ENCODE measurements at regions not wholly inside any gene's neighbourhood (a gene's known extent, or its start where the extent isn't known, plus 50 kb on each side); places are given as distances from the start of the nearest gene placed in this dataset.

DNA sequence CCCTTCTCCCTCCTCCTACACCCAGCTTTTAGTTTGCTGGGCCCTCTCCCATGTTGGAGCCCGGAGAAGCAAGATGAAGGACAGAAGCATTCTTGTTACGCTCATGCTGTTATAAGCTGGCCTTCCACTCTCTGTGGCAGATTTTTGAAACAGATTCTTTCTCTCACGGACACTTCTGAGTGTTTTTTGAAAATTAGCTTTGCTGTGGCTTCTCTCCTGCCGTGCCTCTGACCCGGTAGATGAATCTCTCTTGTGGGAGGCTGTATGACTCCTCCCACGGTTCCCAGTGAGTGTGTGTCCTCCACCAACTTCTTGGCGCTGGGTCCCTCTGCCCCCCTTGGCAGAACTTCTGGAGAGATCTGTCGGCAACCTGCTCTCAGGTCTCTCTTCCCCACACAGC lies 269.3 kb upstream of the MYT1L start:
- no peak overlapping the region for H3K4me3 ChIP-seq (ENCODE audit: low read depth, low read length)
- DNase-seq (ENCODE audit: low read depth): no peak
- in situ Hi-C loops (cut with HindIII; ENCODE audit: low sequenced_read_pairs): no loop called here
- TF ChIP-seq, protein P1, sequence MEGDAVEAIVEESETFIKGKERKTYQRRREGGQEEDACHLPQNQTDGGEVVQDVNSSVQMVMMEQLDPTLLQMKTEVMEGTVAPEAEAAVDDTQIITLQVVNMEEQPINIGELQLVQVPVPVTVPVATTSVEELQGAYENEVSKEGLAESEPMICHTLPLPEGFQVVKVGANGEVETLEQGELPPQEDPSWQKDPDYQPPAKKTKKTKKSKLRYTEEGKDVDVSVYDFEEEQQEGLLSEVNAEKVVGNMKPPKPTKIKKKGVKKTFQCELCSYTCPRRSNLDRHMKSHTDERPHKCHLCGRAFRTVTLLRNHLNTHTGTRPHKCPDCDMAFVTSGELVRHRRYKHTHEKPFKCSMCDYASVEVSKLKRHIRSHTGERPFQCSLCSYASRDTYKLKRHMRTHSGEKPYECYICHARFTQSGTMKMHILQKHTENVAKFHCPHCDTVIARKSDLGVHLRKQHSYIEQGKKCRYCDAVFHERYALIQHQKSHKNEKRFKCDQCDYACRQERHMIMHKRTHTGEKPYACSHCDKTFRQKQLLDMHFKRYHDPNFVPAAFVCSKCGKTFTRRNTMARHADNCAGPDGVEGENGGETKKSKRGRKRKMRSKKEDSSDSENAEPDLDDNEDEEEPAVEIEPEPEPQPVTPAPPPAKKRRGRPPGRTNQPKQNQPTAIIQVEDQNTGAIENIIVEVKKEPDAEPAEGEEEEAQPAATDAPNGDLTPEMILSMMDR (IDR thresholded peaks at IDR 0.05; ENCODE audit: low read depth, low read length, missing control alignments): no peak

DNA sequence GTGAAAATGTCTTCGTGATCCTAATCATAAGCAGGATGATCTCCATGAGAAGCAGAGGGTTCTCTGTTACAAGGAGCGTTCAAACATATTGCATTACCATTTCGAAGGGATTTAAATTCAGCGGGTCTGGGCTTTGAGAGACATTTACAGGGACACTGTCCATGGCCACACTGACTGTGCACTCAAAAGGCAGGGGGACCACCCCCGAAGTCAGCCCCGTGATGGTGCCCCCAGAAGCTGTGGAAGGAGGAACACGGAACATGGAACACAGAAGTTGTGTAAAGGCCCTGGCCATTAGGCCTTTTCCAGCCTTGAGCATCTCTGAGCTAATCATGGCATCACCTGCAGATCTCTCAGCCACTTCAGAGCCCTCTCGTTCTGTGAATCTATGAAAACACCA lies 268.4 kb upstream of the MYT1L start:
- H3K4me3 ChIP-seq (ENCODE audit: low read depth, low read length): no peak overlapping the region
- DNase-seq (ENCODE audit: low read depth): no peak
- in situ Hi-C loops (cut with HindIII; ENCODE audit: low sequenced_read_pairs): no loop called here
- TF ChIP-seq, protein P1 (IDR thresholded peaks at IDR 0.05; ENCODE audit: low read depth, low read length, missing control alignments): no peak

DNA sequence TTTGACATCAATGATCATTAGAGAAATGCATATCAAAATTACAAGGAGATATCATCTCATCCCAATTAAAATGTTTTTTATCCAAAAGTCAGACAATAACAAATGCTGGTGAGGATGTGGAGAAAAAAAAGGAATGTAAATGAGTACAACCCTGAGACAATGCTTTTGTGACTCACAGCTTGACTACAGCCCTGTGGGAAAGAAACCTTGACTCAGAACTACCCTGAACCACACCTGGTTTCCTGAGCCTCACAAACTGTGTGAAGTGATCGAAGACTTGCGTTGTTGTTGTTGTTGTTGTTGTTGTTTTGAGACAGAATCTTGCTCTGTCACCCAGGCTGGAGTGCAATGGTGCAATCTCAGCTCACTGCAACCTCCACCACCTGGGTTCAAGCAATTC lies 266.6 kb upstream of the MYT1L start:
- in situ Hi-C loops (cut with HindIII; ENCODE audit: low sequenced_read_pairs): no loop called here
- H3K4me3 ChIP-seq (ENCODE audit: low read depth, low read length): no peak overlapping the region
- TF ChIP-seq, protein P1 (IDR thresholded peaks at IDR 0.05; ENCODE audit: low read depth, low read length, missing control alignments): no peak
- no peak for DNase-seq (ENCODE audit: low read depth)

DNA sequence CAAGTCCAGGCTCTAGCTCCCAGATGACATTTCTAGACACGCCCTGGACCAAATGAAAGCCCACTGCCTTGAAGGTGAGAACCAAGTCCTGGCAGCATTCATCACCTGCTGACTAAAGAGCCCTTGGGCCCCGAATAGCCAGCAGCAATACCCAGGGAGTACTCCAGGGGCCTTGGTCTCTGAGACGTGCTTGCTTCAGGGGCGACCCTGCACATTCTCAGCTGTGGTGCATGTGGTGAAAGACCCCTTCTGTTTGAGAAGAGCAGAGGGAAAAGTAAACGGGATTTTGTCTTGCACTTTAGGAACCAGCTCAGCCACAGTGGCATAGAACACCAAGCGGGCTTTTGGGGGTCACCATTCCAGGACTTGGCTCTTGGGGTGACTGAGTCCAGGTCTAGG lies 260.5 kb upstream of the MYT1L start:
- in situ Hi-C loops (cut with HindIII; ENCODE audit: low sequenced_read_pairs): no loop called here
- TF ChIP-seq, protein P1 (IDR thresholded peaks at IDR 0.05; ENCODE audit: low read depth, low read length, missing control alignments): no peak

DNA sequence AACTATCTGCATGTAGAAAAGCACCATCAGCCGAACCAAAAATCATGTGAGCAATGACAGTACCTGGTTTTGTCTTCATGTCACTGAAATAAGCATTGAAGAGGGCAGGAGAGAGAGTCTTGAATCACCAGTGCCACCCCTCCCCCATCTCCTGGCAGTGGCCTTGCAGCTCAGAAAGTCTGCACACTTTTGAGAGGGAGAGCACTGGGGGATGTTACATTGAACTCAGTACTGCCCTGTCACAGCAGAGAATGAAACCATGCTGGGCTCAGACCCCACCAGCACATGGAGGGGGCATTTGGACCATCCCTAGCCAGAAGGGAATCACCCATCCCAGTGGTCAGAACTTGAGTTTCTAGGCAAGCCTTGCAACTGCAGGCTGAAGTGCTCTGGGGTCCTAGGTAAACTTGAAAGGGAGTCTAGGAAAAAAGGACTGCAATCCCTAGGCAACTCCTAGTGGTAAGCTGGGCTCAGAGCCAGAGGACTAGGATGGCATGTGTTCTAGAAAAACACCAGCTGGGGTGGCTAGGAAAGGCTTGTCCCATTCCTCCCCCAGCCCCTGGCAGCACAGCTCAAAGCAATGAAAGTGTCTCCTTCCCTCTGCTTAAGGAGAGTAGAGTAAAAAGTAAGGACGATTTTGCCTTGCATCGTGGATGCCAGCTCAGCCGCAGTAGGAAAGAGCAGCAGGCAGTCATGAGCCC lies 259.9 kb upstream of the MYT1L start:
- in situ Hi-C loops (cut with HindIII; ENCODE audit: low sequenced_read_pairs): no loop called here
- DNase-seq (ENCODE audit: low read depth): no peak
- H3K4me3 ChIP-seq (ENCODE audit: low read depth, low read length): no peak overlapping the region
- TF ChIP-seq, protein P1 (IDR thresholded peaks at IDR 0.05; ENCODE audit: low read depth, low read length, missing control alignments): no peak

More for the DNA sequence above, 260.5 kb upstream of the MYT1L start:
- H3K4me3 ChIP-seq (ENCODE audit: low read depth, low read length): no peak overlapping the region
- DNase-seq (ENCODE audit: low read depth): no peak

DNA sequence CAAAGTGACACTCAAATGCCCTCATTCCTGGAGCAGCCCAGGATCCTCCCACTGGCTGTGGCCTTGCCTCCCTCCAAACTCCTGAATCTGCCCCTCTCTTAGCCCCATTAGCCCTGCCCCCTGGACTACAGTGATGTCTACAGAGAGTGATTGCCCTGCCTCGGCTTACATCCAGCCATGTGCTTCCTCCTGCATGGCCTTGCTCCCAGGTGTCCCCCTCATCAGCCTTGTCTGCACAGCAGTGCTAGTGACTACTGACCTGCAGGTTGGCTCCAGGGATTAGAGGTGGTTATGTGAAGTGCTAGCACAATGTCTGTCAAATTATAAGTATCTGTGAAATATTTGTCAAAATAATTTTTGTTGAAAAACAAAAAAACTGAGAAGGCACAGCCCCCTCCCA lies 259.1 kb upstream of the MYT1L start:
- no peak for DNase-seq (ENCODE audit: low read depth)
- H3K4me3 ChIP-seq (ENCODE audit: low read depth, low read length): no peak overlapping the region
- TF ChIP-seq, protein P1 (IDR thresholded peaks at IDR 0.05; ENCODE audit: low read depth, low read length, missing control alignments): no peak
- in situ Hi-C loops (cut with HindIII; ENCODE audit: low sequenced_read_pairs): no loop called here

All from astrocyte of the cerebellum (primary cell).